ACC112 (cell line): ENCODE measurements at regions not wholly inside any gene's neighbourhood (a gene's known extent, or its start where the extent isn't known, plus 50 kb on each side); places are given as distances from the start of the nearest gene placed in this dataset.
"Not testable (repeated sequence)": the region's sequence is repeated elsewhere in the genome, so short reads cannot be mapped to it uniquely, and the experiment has no call there.

Source experiments
- H2AFZ ChIP-seq: fragments of 200-600 bp; sonication (generic); one replicate; pipeline ENCODE4 v1.6.0; 2017; ENCODE audit warnings: antibody characterized with exemption, low read length; ENCODE audit not compliant: unreplicated experiment
- H3K27ac ChIP-seq: fragments of 200-600 bp; sonication (generic); 2 replicates; pipeline ENCODE4 v1.5.1; 2014; ENCODE audit warnings: low read depth, mild to moderate bottlenecking, antibody characterized with exemption, low read length, moderate library complexity
- H3K27me3 ChIP-seq: fragments of 200-600 bp; sonication (generic); 2 replicates; pipeline ENCODE4 v1.6.1; 2014; ENCODE audit warnings: mild to moderate bottlenecking, antibody characterized with exemption, low read length, moderate library complexity, mixed read lengths; ENCODE audit not compliant: insufficient read depth
- H3K36me3 ChIP-seq: fragments of 200-600 bp; sonication (generic); 2 replicates; pipeline ENCODE4 v1.6.1; 2016; ENCODE audit warnings: mild to moderate bottlenecking, antibody characterized with exemption, low read length, moderate library complexity, mixed read lengths; ENCODE audit not compliant: insufficient read depth
- H3K4me1 ChIP-seq: fragments of 200-600 bp; sonication (generic); one replicate; pipeline ENCODE4 v1.6.1; 2016; ENCODE audit warnings: low read length, mixed read lengths; ENCODE audit not compliant: insufficient read depth, unreplicated experiment, control insufficient read depth
- H3K4me3 ChIP-seq: fragments of 200-600 bp; sonication (generic); 2 replicates; pipeline ENCODE4 v1.5.1; 2014; ENCODE audit warnings: mild to moderate bottlenecking, low read depth, low read length
- H3K79me2 ChIP-seq: fragments of 200-600 bp; sonication (generic); one replicate; pipeline ENCODE4 v1.6.0; 2016; ENCODE audit warnings: low read length; ENCODE audit not compliant: control insufficient read depth, unreplicated experiment, insufficient read depth

- Histone ChIP-seq H3K27ac (no peak overlapping the region), H2AFZ (no peak overlapping the region), H3K79me2 (no peaks in the 10 kb centered on the region)
Observed at GRCh38 chr13:76667551-76667950, 218.7 kb downstream of the KCTD12 start.

GRCh38 chr13:76663592-76664335, 222.4 kb downstream of the KCTD12 start:
- Histone ChIP-seq H3K4me3 (no peak overlapping the region), H3K27me3 (no peaks in the 10 kb centered on the region), H2AFZ (no peak overlapping the region), H3K27ac (no peak overlapping the region), H3K36me3 (no peaks in the 10 kb centered on the region), H3K79me2 (no peaks in the 10 kb centered on the region), H3K4me1 (peaks cover 7% of the 10 kb centered on the region)

More at GRCh38 chr13:76667551-76667950, 218.7 kb downstream of the KCTD12 start:
- no peak overlapping the region for H3K4me3 ChIP-seq
- H3K36me3 ChIP-seq, result no peaks in the 10 kb centered on the region
- H3K4me1 ChIP-seq, result no peaks in the 10 kb centered on the region
- H3K27me3 ChIP-seq, result no peaks in the 10 kb centered on the region

- not testable (repeated sequence) for H3K4me3 ChIP-seq, H3K27me3 ChIP-seq, H2AFZ ChIP-seq, H3K79me2 ChIP-seq, H3K4me1 ChIP-seq, H3K36me3 ChIP-seq
- peak overlapping the region; percentile 55 for H3K27ac ChIP-seq
Observed at GRCh38 chr13:76659074-76659473, 227.1 kb downstream of the KCTD12 start.

- Histone ChIP-seq H3K4me1 (peaks cover 9% of the 10 kb centered on the region), H3K36me3 (no peaks in the 10 kb centered on the region), H3K79me2 (no peaks in the 10 kb centered on the region), H3K4me3 (no peak overlapping the region), H3K27ac (no peak overlapping the region), H2AFZ (no peak overlapping the region), H3K27me3 (no peaks in the 10 kb centered on the region)
Observed at GRCh38 chr13:76656500-76656899, 229.7 kb downstream of the KCTD12 start.

GRCh38 chr13:76656056-76656455, 230.1 kb downstream of the KCTD12 start:
- Histone ChIP-seq H3K36me3 (no peaks in the 10 kb centered on the region), H3K27me3 (no peaks in the 10 kb centered on the region), H2AFZ (no peak overlapping the region), H3K4me3 (no peak overlapping the region), H3K27ac (no peak overlapping the region), H3K4me1 (peaks cover 9% of the 10 kb centered on the region), H3K79me2 (no peaks in the 10 kb centered on the region)

- H3K27me3 ChIP-seq, result no peaks in the 10 kb centered on the region
- H3K79me2 ChIP-seq, result no peaks in the 10 kb centered on the region
- no peak overlapping the region for H3K4me3 ChIP-seq
- H3K27ac ChIP-seq, result no peak overlapping the region
- H2AFZ ChIP-seq, result no peak overlapping the region
- H3K36me3 ChIP-seq, result no peaks in the 10 kb centered on the region
- H3K4me1 ChIP-seq, result peaks cover 7% of the 10 kb centered on the region
Observed at GRCh38 chr13:76654263-76654662, 231.9 kb downstream of the KCTD12 start.

- Histone ChIP-seq H3K79me2 (no peaks in the 10 kb centered on the region), H2AFZ (no peak overlapping the region), H3K27ac (no peak overlapping the region), H3K4me3 (no peak overlapping the region), H3K4me1 (no peaks in the 10 kb centered on the region), H3K27me3 (no peaks in the 10 kb centered on the region), H3K36me3 (no peaks in the 10 kb centered on the region)
Observed at GRCh38 chr13:76651286-76651685, 234.9 kb downstream of the KCTD12 start.

GRCh38 chr13:76647550-76647949, 238.7 kb downstream of the KCTD12 start:
- Histone ChIP-seq H3K4me1 (no peaks in the 10 kb centered on the region), H3K36me3 (no peaks in the 10 kb centered on the region), H3K79me2 (no peaks in the 10 kb centered on the region), H3K27ac (no peak overlapping the region), H3K4me3 (no peak overlapping the region), H3K27me3 (no peaks in the 10 kb centered on the region), H2AFZ (no peak overlapping the region)

GRCh38 chr13:76646946-76647345, 239.3 kb downstream of the KCTD12 start:
- H3K4me3 ChIP-seq, result no peak overlapping the region
- H3K27ac ChIP-seq, result no peak overlapping the region
- H3K27me3 ChIP-seq, result no peaks in the 10 kb centered on the region
- no peaks in the 10 kb centered on the region for H3K4me1 ChIP-seq
- no peaks in the 10 kb centered on the region for H3K79me2 ChIP-seq
- H2AFZ ChIP-seq, result no peak overlapping the region
- H3K36me3 ChIP-seq, result no peaks in the 10 kb centered on the region

- no peak overlapping the region for H2AFZ ChIP-seq
- H3K36me3 ChIP-seq, result no peaks in the 10 kb centered on the region
- no peak overlapping the region for H3K4me3 ChIP-seq
- no peak overlapping the region for H3K27ac ChIP-seq
- H3K4me1 ChIP-seq, result no peaks in the 10 kb centered on the region
- no peaks in the 10 kb centered on the region for H3K79me2 ChIP-seq
- H3K27me3 ChIP-seq, result no peaks in the 10 kb centered on the region
Observed at GRCh38 chr13:76645632-76646031, 240.6 kb downstream of the KCTD12 start.

- Histone ChIP-seq H3K27ac (no peak overlapping the region), H2AFZ (no peak overlapping the region), H3K4me1 (no peaks in the 10 kb centered on the region), H3K27me3 (no peaks in the 10 kb centered on the region), H3K79me2 (no peaks in the 10 kb centered on the region), H3K36me3 (no peaks in the 10 kb centered on the region), H3K4me3 (no peak overlapping the region)
Observed at GRCh38 chr13:76644906-76645305, 241.3 kb downstream of the KCTD12 start.
